WTC11 (cell line): ENCODE measurements at regions not wholly inside any gene's neighbourhood (a gene's known extent, or its start where the extent isn't known, plus 50 kb on each side); places are given as distances from the start of the nearest gene placed in this dataset.

ENCODE experiments used
- ATAC-seq: fragments of 200-7000 bp; cut with Tn5 transposase; 2 replicates; pipeline ENCODE4 v1.10.0; 2021; ENCODE audit warnings: mild to moderate bottlenecking, moderate library complexity
- CTCF ChIA-PET: fragments of 300-600 bp; sonication (Branson Sonifier 250); formaldehyde crosslinking; loops from one replicate; lab custom pipeline; 2021; ENCODE audit warnings: antibody characterized with exemption; lab: Charles Lee
- POLR2A ChIA-PET: fragments of 350-600 bp; sonication (Branson Sonifier 250); formaldehyde crosslinking; loops from one replicate; lab custom pipeline; 2021; ENCODE audit warnings: antibody characterized with exemption; lab: Charles Lee
- DNase-seq: peaks from one replicate; pipeline ENCODE4 v3.0.0; 2021; ENCODE audit warnings: low spot score
- H3K27ac Mint-ChIP-seq: 2 replicates; pipeline ENCODE4 v1.8.0; 2021; ENCODE audit warnings: mixed read lengths
- H3K27me3 Mint-ChIP-seq: 2 replicates; pipeline ENCODE4 v1.8.0; 2021; ENCODE audit warnings: low read depth, mild to moderate bottlenecking, moderate library complexity, mixed read lengths
- H3K36me3 Mint-ChIP-seq: 2 replicates; pipeline ENCODE4 v1.8.0; 2021; ENCODE audit warnings: mixed read lengths
- H3K4me1 Mint-ChIP-seq: 2 replicates; pipeline ENCODE4 v1.8.0; 2022; ENCODE audit warnings: mixed read lengths
- H3K4me3 Mint-ChIP-seq: 2 replicates; pipeline ENCODE4 v1.8.0; 2021; ENCODE audit warnings: mild to moderate bottlenecking, moderate library complexity, mixed read lengths
- H3K9me3 Mint-ChIP-seq: 2 replicates; pipeline ENCODE4 v1.8.0; 2021; ENCODE audit warnings: mixed read lengths
- ATF2 ChIP-seq: sonication (generic); formaldehyde crosslinking; IDR thresholded peaks from 2 replicates; pipeline ENCODE4 v1.8.1; 2022; ENCODE audit warnings: low read depth, missing genetic modification reagents, borderline replicate concordance
- ATF6 ChIP-seq: sonication (generic); formaldehyde crosslinking; IDR thresholded peaks from 2 replicates; pipeline ENCODE4 v1.8.1; 2023; ENCODE audit warnings: mild to moderate bottlenecking, missing genetic modification reagents
- CTCF ChIP-seq: fragments of 200-600 bp; IDR thresholded peaks from 2 replicates; pipeline ENCODE4 v1.8.0; 2022; ENCODE audit warnings: antibody characterized with exemption
- FOXJ3 ChIP-seq: sonication (generic); formaldehyde crosslinking; IDR thresholded peaks from 2 replicates; pipeline ENCODE4 v1.9.0; 2021; ENCODE audit warnings: missing genetic modification reagents, mild to moderate bottlenecking, borderline replicate concordance
- FOXP1 ChIP-seq: sonication (generic); formaldehyde crosslinking; IDR thresholded peaks from 2 replicates; pipeline ENCODE4 v1.8.0; 2022; ENCODE audit warnings: missing genetic modification reagents, mild to moderate bottlenecking, moderate library complexity, borderline replicate concordance
- HMGA2 ChIP-seq: fragments of 250-450 bp; sonication (Bioruptor Pico); IDR thresholded peaks from 2 replicates; pipeline ENCODE4 v1.4.0; 2021; ENCODE audit warnings: mild to moderate bottlenecking, moderate library complexity
- JUN ChIP-seq: sonication (generic); formaldehyde crosslinking; IDR thresholded peaks from 2 replicates; pipeline ENCODE4 v1.8.0; 2023; ENCODE audit warnings: mild to moderate bottlenecking, missing genetic modification reagents
- MXD4 ChIP-seq: fragments of 250-450 bp; sonication (Bioruptor Pico); IDR thresholded peaks from 2 replicates; pipeline ENCODE4 v1.8.0; 2021; ENCODE audit warnings: mild to moderate bottlenecking, moderate library complexity, borderline replicate concordance
- OVOL2 ChIP-seq: fragments of 250-450 bp; sonication (Bioruptor Pico); IDR thresholded peaks from 2 replicates; pipeline ENCODE4 v1.9.0; 2021; ENCODE audit warnings: mild to moderate bottlenecking, borderline replicate concordance
- SMAD4 ChIP-seq: sonication (generic); formaldehyde crosslinking; IDR thresholded peaks from 2 replicates; pipeline ENCODE4 v1.8.0; 2022; ENCODE audit warnings: mild to moderate bottlenecking, missing genetic modification reagents
- STAT6 ChIP-seq: sonication (generic); formaldehyde crosslinking; conservative IDR thresholded peaks from 2 replicates; pipeline ENCODE4 v1.8.1; 2023; ENCODE audit warnings: mild to moderate bottlenecking, low read depth, missing genetic modification reagents, moderate library complexity
- ZNF121 ChIP-seq: sonication (generic); formaldehyde crosslinking; IDR thresholded peaks from 2 replicates; pipeline ENCODE4 v1.8.0; 2023; ENCODE audit warnings: missing genetic modification reagents
- ZNF232 ChIP-seq: sonication (generic); formaldehyde crosslinking; IDR thresholded peaks from 2 replicates; pipeline ENCODE4 v1.8.0; 2022; ENCODE audit warnings: mild to moderate bottlenecking, missing genetic modification reagents
- ZNF425 ChIP-seq: fragments of 250-450 bp; sonication (Bioruptor Pico); conservative IDR thresholded peaks from 2 replicates; pipeline ENCODE4 v1.9.0; 2021; ENCODE audit warnings: mild to moderate bottlenecking
- TF ChIP-seq, protein P1 (sequence below): sonication (generic); formaldehyde crosslinking; IDR thresholded peaks from 2 replicates; pipeline ENCODE4 v1.8.0; 2022; ENCODE audit warnings: mild to moderate bottlenecking, missing genetic modification reagents
- TF ChIP-seq, protein P2 (sequence below): fragments of 250-450 bp; sonication (Bioruptor Pico); IDR thresholded peaks from 2 replicates; pipeline ENCODE4 v2.1.2; 2022; ENCODE audit warnings: mild to moderate bottlenecking, moderate library complexity
- TF ChIP-seq, protein P3 (sequence below): sonication (generic); formaldehyde crosslinking; IDR thresholded peaks from 2 replicates; pipeline ENCODE4 v1.8.0; 2022; ENCODE audit warnings: mild to moderate bottlenecking, missing genetic modification reagents

DNA sequence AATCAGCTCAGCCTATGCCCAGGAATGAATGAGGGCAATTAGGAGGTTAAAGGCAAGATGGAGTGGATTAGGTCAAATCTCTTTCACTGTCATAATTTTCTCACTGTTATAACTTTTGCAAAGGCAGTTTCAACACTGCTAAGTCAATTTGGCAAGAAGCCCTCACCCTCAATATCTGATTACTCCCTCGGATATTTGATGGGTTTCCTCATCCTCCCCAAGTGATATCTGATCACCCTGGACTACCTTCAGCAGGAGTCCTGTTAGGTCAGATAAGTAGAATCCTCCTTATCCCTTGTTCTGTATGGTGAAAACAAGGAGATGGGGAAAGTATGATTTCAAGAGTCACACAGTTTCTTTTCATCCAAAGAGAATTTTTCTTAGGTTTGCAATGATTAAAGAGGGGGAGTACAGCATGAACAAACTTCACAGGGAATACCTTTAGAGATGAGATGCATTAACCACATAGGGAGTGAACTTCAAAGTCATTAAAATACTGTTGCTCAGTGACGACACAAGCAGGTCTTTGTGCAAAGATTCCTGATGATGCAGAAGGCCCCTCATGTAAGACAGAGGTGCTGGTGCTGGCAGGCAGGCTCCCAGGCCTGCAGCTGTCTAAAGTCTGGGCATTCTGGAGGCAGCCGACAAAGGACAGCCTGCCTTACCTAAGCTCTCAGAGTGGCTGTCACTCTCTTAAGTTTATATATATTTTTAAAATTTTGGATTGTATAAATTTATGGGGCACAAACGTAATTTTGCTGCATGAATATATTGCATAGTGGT is 75.4 kb upstream of the POM121L12 start:
- DNase-seq (no peak), ATAC-seq (no peak)
- CTCF ChIA-PET = no interaction called here
- peaks cover 9% of the 10 kb centered on the region for H3K9me3 Mint-ChIP-seq
- POLR2A ChIA-PET = no interaction called here
- no peak overlapping the region for H3K4me3 Mint-ChIP-seq
- H3K27ac Mint-ChIP-seq = no peak overlapping the region
- TF ChIP-seq ZNF425 (CRISPR knock-in tag) = no peak
- no peak for TF ChIP-seq JUN
- no peak for TF ChIP-seq OVOL2 (CRISPR knock-in tag)
- TF ChIP-seq FOXP1 (CRISPR knock-in tag) = no peak
- TF ChIP-seq, all 79 proteins: peak for 0
- H3K4me1 Mint-ChIP-seq = peaks cover 41% of the 10 kb centered on the region
- no peaks in the 10 kb centered on the region; the same call in 1 of the 2 replicates for H3K36me3 Mint-ChIP-seq
- no peaks in the 10 kb centered on the region for H3K27me3 Mint-ChIP-seq

DNA sequence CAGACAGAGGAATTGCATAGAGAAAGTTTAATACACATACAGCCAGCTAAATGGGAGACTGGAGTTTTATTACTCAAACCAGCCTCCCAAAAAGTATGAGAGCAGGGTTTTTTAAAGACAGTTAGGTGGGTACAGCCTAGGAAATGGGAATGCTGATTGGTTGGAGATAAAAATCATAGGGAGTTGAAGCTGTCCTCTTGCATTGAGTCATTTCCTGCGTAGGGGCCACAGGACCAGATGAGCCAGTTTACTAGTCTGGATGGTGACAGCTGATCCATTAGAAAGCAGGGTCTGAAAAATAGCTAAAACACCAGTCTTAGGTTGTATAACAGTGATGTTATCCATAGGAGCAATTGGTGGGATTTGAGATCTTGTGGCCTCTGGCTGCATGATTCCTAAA is 76.1 kb upstream of the POM121L12 start:
- Mint-ChIP-seq H3K36me3 (no peaks in the 10 kb centered on the region), H3K9me3 (peaks cover 1% of the 10 kb centered on the region), H3K27me3 (no peaks in the 10 kb centered on the region), H3K4me3 (no peak overlapping the region), H3K27ac (no peak overlapping the region), H3K4me1 (peaks cover 41% of the 10 kb centered on the region)
- DNase-seq = no peak
- no peak for ATAC-seq
- CTCF ChIA-PET = no interaction called here
- POLR2A ChIA-PET = no interaction called here
- no peak for TF ChIP-seq ZNF121 (CRISPR knock-in tag)
- no peak for TF ChIP-seq HMGA2 (CRISPR knock-in tag)
- TF ChIP-seq STAT6 (CRISPR knock-in tag) = no peak
- no peak for TF ChIP-seq SMAD4
- TF ChIP-seq, protein P1, sequence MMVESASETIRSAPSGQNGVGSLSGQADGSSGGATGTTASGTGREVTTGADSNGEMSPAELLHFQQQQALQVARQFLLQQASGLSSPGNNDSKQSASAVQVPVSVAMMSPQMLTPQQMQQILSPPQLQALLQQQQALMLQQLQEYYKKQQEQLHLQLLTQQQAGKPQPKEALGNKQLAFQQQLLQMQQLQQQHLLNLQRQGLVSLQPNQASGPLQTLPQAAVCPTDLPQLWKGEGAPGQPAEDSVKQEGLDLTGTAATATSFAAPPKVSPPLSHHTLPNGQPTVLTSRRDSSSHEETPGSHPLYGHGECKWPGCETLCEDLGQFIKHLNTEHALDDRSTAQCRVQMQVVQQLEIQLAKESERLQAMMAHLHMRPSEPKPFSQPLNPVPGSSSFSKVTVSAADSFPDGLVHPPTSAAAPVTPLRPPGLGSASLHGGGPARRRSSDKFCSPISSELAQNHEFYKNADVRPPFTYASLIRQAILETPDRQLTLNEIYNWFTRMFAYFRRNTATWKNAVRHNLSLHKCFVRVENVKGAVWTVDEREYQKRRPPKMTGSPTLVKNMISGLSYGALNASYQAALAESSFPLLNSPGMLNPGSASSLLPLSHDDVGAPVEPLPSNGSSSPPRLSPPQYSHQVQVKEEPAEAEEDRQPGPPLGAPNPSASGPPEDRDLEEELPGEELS (CRISPR knock-in tag) = no peak
- TF ChIP-seq FOXJ3 = no peak
- no peak for TF ChIP-seq ATF6 (CRISPR knock-in tag)
- TF ChIP-seq, protein P2, sequence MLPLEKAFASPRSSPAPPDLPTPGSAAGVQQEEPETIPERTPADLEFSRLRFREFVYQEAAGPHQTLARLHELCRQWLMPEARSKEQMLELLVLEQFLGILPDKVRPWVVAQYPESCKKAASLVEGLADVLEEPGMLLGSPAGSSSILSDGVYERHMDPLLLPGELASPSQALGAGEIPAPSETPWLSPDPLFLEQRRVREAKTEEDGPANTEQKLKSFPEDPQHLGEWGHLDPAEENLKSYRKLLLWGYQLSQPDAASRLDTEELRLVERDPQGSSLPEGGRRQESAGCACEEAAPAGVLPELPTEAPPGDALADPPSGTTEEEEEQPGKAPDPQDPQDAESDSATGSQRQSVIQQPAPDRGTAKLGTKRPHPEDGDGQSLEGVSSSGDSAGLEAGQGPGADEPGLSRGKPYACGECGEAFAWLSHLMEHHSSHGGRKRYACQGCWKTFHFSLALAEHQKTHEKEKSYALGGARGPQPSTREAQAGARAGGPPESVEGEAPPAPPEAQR (CRISPR knock-in tag) = no peak
- TF ChIP-seq CTCF = no peak
- no peak for TF ChIP-seq ZNF232 (CRISPR knock-in tag)
- no peak for TF ChIP-seq ATF2 (CRISPR knock-in tag)
- no peak for TF ChIP-seq MXD4 (CRISPR knock-in tag)
- TF ChIP-seq, protein P3, sequence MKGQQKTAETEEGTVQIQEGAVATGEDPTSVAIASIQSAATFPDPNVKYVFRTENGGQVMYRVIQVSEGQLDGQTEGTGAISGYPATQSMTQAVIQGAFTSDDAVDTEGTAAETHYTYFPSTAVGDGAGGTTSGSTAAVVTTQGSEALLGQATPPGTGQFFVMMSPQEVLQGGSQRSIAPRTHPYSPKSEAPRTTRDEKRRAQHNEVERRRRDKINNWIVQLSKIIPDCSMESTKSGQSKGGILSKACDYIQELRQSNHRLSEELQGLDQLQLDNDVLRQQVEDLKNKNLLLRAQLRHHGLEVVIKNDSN (CRISPR knock-in tag) = no peak
